ENCODE measurements at regions not wholly inside any gene's neighbourhood (a gene's known extent, or its start where the extent isn't known, plus 50 kb on each side); places are given as distances from the start of the nearest gene placed in this dataset.

DNA sequence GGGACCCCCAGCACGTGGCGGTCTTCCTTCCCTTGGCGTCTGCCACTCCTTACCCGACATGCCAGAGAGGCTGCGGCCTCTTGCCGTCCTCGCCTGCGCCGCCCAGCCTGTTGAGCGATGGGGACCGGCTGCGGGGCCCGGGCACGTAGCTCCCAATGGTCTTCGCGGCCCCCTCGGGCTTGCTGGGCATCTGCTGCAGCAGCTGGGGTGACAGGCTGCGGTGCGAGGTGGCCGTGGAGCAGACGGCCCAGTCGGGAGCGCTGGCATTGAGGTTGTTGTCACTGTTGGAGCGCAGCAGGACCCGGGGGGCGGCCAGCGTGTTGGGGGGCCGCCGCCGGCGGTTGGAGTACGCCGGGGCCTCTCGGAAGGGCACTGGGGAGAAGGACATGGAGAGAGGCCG, 422.0 kb downstream of the CTTN start:
- Mint-ChIP-seq H3K27ac (no peak overlapping the region), H3K4me3 (no peak overlapping the region), H3K36me3 (ENCODE audit: low read depth) (no peaks in the 10 kb centered on the region), H3K27me3 (ENCODE audit: low read depth) (peaks cover 4% of the 10 kb centered on the region), H3K4me1 (ENCODE audit: low read depth) (no peaks in the 10 kb centered on the region), H3K9me3 (ENCODE audit: insufficient read depth) (no peaks in the 10 kb centered on the region)
- ChIA-PET POLR2A (no interaction called here), CTCF (no interaction called here)
- ATAC-seq (no peak), DNase-seq (no peak)

DNA sequence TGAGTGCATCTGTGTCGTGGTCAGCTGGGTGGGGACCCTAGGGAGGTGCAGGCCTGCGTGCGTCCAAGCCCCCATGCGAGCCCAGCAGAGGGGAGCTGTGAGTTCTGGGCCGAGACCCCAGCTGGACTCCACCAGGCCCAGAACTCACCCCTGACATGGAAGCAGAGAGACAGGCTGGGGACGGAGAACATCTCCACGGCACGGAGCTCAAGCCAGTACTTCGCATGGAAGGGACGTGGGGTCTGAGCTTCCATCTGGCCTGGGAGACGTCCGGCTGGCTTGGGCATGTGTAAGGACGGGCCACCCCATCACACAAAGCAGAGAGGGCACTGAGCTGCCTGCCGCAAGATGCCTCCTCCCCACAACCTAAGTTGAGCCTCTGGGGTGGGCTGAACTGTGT, 422.4 kb downstream of the CTTN start:
- DNase-seq (no peak), ATAC-seq (no peak)
- peaks cover 6% of the 10 kb centered on the region for H3K27me3 Mint-ChIP-seq (ENCODE audit: low read depth)
- no peaks in the 10 kb centered on the region for H3K4me1 Mint-ChIP-seq (ENCODE audit: low read depth)
- H3K4me3 Mint-ChIP-seq = no peak overlapping the region
- H3K36me3 Mint-ChIP-seq (ENCODE audit: low read depth) = no peaks in the 10 kb centered on the region
- POLR2A ChIA-PET = no interaction called here
- H3K9me3 Mint-ChIP-seq (ENCODE audit: insufficient read depth) = no peaks in the 10 kb centered on the region
- CTCF ChIA-PET = no interaction called here
- H3K27ac Mint-ChIP-seq = no peak overlapping the region

DNA sequence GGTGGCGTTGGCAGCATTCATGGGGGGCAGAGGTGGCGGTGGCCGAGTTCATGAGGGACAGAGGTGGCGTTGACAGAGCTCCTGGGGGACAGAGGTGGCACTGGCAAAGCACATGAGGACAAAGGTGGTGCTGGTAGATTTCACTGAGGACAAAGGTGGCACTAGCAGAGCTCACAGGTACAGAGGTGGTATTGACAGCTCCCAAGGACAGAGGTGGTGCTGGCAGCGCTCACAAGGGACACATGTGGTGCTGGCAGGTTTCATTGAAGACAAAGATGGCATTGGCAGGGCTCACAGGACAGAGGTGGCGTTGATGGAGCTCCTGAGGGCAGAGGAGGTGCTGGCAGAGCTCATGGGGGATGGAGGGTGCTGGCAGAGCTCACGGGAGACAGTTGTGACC, 425.4 kb downstream of the CTTN start:
- Mint-ChIP-seq H3K4me3 (no peak overlapping the region), H3K36me3 (ENCODE audit: low read depth) (no peaks in the 10 kb centered on the region), H3K27me3 (ENCODE audit: low read depth) (peaks cover 16% of the 10 kb centered on the region), H3K27ac (no peak overlapping the region), H3K4me1 (ENCODE audit: low read depth) (no peaks in the 10 kb centered on the region), H3K9me3 (ENCODE audit: insufficient read depth) (no peaks in the 10 kb centered on the region)
- ATAC-seq (no peak), DNase-seq (no peak)
- CTCF ChIA-PET = no interaction called here
- POLR2A ChIA-PET = no interaction called here

DNA sequence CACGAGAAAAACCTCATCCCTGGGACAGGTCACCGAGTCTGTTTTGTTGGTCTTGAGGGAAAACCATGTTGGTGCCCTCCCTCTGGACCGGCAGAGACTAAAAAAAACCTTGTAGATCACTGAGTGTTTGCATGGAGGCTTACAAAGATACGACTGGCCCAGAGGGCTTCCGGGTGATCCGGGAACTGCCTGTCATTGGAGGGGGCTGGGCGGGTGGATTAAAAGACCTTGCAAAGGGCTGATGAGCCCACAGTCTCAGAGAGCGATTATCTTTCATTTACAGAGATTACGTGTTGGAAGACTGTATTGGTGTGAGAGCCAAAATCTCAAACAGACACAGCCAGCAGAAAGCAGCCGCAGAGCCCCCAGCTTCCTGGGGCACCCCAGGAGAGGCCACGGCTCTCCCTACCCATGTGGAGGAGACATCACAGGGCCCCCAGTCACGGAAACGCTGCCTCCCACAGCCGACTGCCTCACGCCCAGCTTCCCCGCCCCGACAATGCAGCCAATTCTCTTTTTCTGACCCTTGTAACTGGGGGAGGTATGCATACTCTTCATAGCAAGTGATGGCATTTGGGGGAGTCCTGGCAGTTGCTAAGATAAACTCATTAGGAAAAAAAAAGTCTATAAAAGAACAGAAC, 426.4 kb downstream of the CTTN start:
- Mint-ChIP-seq H3K4me3 (no peak overlapping the region), H3K36me3 (ENCODE audit: low read depth) (no peaks in the 10 kb centered on the region), H3K9me3 (ENCODE audit: insufficient read depth) (no peaks in the 10 kb centered on the region), H3K27me3 (ENCODE audit: low read depth) (peaks cover 16% of the 10 kb centered on the region), H3K27ac (no peak overlapping the region), H3K4me1 (ENCODE audit: low read depth) (no peaks in the 10 kb centered on the region)
- CTCF ChIA-PET = no interaction called here
- DNase-seq (no peak), ATAC-seq (no peak)
- POLR2A ChIA-PET = no interaction called here

DNA sequence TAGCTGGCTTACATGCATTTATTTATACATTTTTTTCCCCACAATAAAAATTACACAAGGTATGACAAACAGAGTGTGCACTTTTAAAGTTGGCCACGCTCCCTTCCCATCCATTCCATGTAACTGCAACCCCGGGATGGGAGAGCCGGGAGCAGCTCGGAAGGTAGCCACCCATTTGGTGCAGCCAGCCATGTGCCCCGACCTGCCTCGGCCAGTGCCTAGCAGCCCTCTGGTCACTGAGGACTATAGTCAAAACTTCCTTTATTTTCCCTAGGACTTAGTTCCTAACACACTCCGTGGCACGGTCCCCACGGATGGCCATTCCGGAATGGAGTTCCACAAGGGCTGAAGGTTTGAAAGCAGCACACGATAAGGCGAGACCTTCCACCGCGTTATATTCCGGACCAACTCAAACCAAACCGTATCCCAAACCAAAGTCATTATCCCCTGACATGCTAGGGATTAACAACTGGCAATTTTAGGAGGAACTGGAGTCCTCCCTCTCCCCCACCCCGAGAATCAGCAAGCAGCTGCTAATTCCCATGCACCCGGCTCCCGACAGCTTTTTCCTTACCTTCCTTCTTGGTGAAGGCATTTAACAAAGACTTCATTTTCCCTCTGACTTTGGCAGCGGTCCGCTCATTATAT, 426.4 kb downstream of the SHANK2 start:
- no peaks in the 10 kb centered on the region for H3K4me1 Mint-ChIP-seq (ENCODE audit: low read depth)
- peaks cover 16% of the 10 kb centered on the region for H3K27me3 Mint-ChIP-seq (ENCODE audit: low read depth)
- H3K27ac Mint-ChIP-seq = no peak overlapping the region
- no peaks in the 10 kb centered on the region for H3K36me3 Mint-ChIP-seq (ENCODE audit: low read depth)
- H3K4me3 Mint-ChIP-seq = no peak overlapping the region
- no peak for ATAC-seq
- ChIA-PET POLR2A (no interaction called here), CTCF (interaction anchor here (1.0 to 1.8 kb wide), 2 partner anchors 9 to 11 kb away, joined by 4 to 5 read pairs; no protein-coding TSS in a partner anchor)
- H3K9me3 Mint-ChIP-seq (ENCODE audit: insufficient read depth) = no peaks in the 10 kb centered on the region
- DNase-seq = no peak

DNA sequence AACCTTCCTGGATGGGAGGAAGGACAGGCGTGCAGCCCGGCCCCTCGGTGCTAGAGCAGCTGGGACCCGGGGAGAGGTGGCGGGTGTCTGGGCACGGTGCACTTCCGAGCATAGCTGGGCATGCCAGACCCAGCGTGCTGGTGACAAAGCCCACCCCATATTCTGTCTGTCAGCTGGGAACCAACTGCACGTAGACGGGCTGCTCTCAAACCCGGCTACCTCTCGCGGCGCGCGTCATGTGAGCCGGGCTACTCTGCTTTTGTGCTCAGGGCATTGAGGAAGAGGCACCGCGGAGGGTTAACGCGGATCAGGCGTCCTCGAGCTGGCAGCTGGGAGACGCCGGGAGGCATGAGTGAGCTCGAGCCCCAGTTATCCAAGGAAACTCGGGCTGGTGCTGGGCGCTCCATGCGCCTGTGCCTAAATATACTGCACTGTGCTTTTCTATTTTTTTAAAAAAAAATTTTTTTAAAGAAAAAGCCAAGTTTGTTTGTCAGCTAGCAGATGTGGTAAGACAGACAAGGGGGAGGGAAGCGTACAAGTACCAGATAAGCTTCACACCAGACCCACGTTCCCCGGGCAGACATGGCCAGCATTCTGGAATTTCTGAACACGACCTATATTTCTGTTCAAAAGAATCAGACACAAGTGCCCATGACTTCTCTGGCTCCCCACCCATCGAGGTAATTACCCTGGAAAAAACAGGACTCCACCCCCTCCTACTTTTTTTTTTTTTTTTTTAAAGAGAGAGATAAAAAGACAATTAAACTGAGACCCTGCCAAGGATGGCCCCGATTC, 425.6 kb downstream of the SHANK2 start:
- ChIA-PET CTCF (interaction anchor here (1.0 to 1.8 kb wide), 2 partner anchors 9 to 11 kb away, joined by 4 to 5 read pairs; no protein-coding TSS in a partner anchor), POLR2A (no interaction called here)
- no peaks in the 10 kb centered on the region for H3K36me3 Mint-ChIP-seq (ENCODE audit: low read depth)
- no peak for DNase-seq
- ATAC-seq = no peak
- no peak overlapping the region for H3K4me3 Mint-ChIP-seq
- H3K4me1 Mint-ChIP-seq (ENCODE audit: low read depth) = no peaks in the 10 kb centered on the region
- no peak overlapping the region for H3K27ac Mint-ChIP-seq
- no peaks in the 10 kb centered on the region for H3K9me3 Mint-ChIP-seq (ENCODE audit: insufficient read depth)
- peaks cover 16% of the 10 kb centered on the region for H3K27me3 Mint-ChIP-seq (ENCODE audit: low read depth)

DNA sequence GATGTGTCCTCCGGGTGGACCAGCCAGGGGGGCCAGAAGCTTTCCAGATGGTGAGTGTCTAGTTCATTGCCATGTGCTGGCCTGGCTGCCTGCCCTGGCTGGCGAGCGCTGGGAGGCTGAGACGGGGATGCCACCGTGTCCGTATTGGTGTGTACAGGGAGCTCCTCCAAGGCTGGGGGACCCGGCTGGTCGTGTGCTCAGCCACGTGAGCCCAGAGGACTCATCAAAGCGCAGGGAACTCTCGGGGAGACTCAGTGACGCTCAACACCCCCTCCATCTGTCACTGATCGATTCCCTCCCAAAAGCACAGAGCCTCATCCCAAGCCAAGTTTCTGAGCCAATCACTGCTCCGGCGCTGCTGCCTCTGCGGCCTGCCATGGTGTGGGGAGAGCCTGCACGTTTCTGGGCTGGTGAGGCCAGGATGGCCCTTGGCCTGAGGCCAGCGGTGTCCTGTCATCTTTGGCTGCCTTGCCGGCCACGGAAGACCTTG, 423.7 kb downstream of the SHANK2 start:
- H3K36me3 Mint-ChIP-seq (ENCODE audit: low read depth) = no peaks in the 10 kb centered on the region
- ChIA-PET POLR2A (no interaction called here), CTCF (no interaction called here)
- ATAC-seq (no peak), DNase-seq (no peak)
- no peak overlapping the region for H3K4me3 Mint-ChIP-seq
- no peaks in the 10 kb centered on the region for H3K4me1 Mint-ChIP-seq (ENCODE audit: low read depth)
- H3K9me3 Mint-ChIP-seq (ENCODE audit: insufficient read depth) = no peaks in the 10 kb centered on the region
- H3K27me3 Mint-ChIP-seq (ENCODE audit: low read depth) = peaks cover 16% of the 10 kb centered on the region
- no peak overlapping the region for H3K27ac Mint-ChIP-seq

DNA sequence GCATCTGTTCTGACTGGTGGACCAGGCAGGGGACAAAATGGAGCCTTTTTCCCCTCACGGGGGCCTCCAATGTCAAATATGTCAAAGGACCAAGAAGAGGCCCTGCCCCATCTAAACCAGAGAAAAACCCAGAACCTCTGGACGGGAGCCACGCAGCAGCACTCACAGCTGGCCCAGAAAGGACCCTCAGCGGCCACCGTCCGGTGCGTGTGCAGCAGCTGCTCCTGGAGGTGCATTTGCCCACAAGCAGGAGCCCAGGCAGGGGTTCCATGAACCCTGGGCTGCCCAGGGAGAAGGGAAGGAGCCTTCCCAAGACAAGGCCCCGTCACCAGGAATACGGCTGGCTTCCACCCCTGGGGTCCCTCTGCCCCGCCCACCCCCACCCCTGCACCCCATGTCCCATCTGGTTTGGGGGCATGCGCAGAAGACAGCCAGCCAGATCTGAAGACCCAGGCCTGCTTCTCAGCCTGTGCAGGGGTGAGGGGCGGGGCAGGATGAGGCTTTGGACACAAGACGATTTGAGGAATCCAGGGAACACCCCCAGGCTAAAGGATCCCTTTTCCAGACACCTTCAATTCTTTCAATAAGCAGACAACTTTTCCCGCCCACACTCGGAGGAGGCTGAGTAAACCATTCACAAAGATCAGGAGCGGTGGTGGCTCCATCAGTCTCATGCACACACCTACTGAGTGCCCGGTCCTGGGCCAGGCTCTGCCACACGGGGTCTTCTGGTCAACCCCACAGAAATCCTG, 423.1 kb downstream of the SHANK2 start:
- POLR2A ChIA-PET = no interaction called here
- no peak overlapping the region for H3K27ac Mint-ChIP-seq
- DNase-seq (no peak), ATAC-seq (no peak)
- H3K9me3 Mint-ChIP-seq (ENCODE audit: insufficient read depth) = no peaks in the 10 kb centered on the region
- H3K4me1 Mint-ChIP-seq (ENCODE audit: low read depth) = no peaks in the 10 kb centered on the region
- H3K4me3 Mint-ChIP-seq = no peak overlapping the region
- no peaks in the 10 kb centered on the region for H3K36me3 Mint-ChIP-seq (ENCODE audit: low read depth)
- H3K27me3 Mint-ChIP-seq (ENCODE audit: low read depth) = peaks cover 16% of the 10 kb centered on the region
- CTCF ChIA-PET = no interaction called here

DNA sequence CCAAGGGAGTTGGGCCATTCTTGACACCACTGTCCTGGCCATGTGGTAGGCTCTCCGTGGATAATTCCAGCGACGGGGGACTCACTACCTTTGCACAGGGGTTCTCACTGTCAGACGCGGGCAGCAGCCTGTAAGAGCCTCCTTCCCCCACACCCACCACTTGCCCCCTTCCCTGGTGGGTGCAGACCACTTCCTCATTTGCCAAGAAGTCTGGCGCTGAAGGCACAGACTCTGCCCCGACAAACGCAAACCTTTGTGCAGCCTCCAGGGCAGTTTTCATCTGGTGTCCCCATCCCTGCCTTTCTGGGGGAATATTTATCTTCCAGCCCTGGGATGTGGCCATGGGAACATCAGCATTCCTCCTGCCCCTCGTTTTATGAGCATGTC, 422.5 kb downstream of the SHANK2 start:
- Mint-ChIP-seq H3K36me3 (ENCODE audit: low read depth) (no peaks in the 10 kb centered on the region), H3K27me3 (ENCODE audit: low read depth) (peaks cover 16% of the 10 kb centered on the region), H3K4me3 (no peak overlapping the region), H3K9me3 (ENCODE audit: insufficient read depth) (no peaks in the 10 kb centered on the region), H3K27ac (no peak overlapping the region), H3K4me1 (ENCODE audit: low read depth) (no peaks in the 10 kb centered on the region)
- POLR2A ChIA-PET = no interaction called here
- CTCF ChIA-PET = no interaction called here
- no peak for ATAC-seq
- DNase-seq = no peak

DNA sequence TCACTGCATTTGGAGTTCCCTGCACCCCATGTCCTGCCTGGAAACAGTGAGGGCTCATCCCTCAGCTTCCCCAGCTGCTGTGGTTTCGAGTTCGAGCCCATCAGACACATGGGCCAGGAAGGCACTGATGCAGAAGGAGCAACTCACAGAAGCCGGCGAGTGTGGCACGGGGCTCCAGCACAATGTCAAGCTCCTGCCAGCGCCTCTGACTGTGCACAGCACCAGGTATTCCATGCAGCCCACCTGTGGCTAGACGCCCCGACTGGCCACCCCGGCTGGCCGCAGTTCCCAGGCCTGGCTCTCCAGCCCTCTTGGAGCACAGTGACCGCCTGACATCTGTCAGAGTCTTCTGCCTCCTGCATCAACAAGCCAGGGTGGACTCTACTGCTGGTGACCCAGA, 419.4 kb downstream of the SHANK2 start:
- H3K9me3 Mint-ChIP-seq (ENCODE audit: insufficient read depth) = no peaks in the 10 kb centered on the region
- H3K4me1 Mint-ChIP-seq (ENCODE audit: low read depth) = no peaks in the 10 kb centered on the region
- ChIA-PET CTCF (no interaction called here), POLR2A (no interaction called here)
- no peak overlapping the region for H3K27ac Mint-ChIP-seq
- H3K36me3 Mint-ChIP-seq (ENCODE audit: low read depth) = no peaks in the 10 kb centered on the region
- no peak overlapping the region for H3K4me3 Mint-ChIP-seq
- no peaks in the 10 kb centered on the region for H3K27me3 Mint-ChIP-seq (ENCODE audit: low read depth)
- DNase-seq (no peak), ATAC-seq (no peak)

DNA sequence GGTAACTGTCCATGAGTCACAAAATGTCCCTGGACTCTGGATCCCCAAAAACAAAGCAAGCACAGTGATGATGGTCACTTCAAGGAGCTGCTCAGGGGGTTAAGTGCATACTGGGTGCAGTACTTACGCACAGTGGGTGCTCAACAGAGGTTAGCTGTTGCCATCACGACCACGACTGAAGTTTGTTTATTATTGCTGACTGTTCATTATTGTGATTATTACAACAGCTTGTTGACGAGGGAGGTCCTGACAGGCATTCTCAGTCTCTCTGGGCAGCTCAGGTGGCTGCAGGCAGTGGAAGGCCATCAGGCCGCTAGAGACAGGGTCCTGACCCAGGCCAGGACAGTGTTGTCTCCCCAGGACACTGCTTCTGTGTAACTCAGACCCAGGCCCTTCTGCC, 418.8 kb downstream of the SHANK2 start:
- Mint-ChIP-seq H3K4me1 (ENCODE audit: low read depth) (no peaks in the 10 kb centered on the region), H3K9me3 (ENCODE audit: insufficient read depth) (no peaks in the 10 kb centered on the region), H3K4me3 (no peak overlapping the region), H3K27ac (no peak overlapping the region), H3K36me3 (ENCODE audit: low read depth) (no peaks in the 10 kb centered on the region), H3K27me3 (ENCODE audit: low read depth) (no peaks in the 10 kb centered on the region)
- DNase-seq (no peak), ATAC-seq (no peak)
- POLR2A ChIA-PET = no interaction called here
- CTCF ChIA-PET = no interaction called here

Measured in activated CD8-positive, alpha-beta T cell treated with anti-CD3 and anti-CD28 coated beads, Interleukin-2, amount 10 ng/mL, durations not matched to agents 7 days and 5 days (primary cell).